ENCODE measurements at regions not wholly inside any gene's neighbourhood (a gene's known extent, or its start where the extent isn't known, plus 50 kb on each side); places are given as distances from the start of the nearest gene placed in this dataset.
"Not testable (repeated sequence)": the region's sequence is repeated elsewhere in the genome, so short reads cannot be mapped to it uniquely, and the experiment has no call there.

DNA sequence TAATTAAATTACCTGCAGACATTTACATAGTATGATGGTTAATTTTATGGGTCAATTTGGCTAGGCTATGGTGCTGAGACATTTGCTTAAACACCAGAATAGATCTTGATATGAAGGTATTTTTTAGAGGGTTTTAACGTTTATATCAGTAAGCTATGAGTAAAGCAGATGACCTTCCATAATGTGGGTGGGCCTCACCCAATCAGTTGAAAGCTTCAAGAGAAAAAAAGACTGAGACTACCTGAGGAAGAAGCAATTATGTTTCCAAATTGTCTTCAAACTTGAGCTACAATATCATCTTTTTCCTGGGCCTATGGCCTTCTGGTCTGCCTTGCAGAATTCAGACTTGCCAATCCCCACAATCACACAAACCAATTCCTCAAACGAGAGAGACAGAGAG, 498.8 kb upstream of the API5 start:
- DNase-seq (ENCODE audit: low read depth, low spot score) = no peak
- TF ChIP-seq, protein P1, sequence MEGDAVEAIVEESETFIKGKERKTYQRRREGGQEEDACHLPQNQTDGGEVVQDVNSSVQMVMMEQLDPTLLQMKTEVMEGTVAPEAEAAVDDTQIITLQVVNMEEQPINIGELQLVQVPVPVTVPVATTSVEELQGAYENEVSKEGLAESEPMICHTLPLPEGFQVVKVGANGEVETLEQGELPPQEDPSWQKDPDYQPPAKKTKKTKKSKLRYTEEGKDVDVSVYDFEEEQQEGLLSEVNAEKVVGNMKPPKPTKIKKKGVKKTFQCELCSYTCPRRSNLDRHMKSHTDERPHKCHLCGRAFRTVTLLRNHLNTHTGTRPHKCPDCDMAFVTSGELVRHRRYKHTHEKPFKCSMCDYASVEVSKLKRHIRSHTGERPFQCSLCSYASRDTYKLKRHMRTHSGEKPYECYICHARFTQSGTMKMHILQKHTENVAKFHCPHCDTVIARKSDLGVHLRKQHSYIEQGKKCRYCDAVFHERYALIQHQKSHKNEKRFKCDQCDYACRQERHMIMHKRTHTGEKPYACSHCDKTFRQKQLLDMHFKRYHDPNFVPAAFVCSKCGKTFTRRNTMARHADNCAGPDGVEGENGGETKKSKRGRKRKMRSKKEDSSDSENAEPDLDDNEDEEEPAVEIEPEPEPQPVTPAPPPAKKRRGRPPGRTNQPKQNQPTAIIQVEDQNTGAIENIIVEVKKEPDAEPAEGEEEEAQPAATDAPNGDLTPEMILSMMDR (IDR thresholded peaks at IDR 0.05; ENCODE audit: insufficient read depth, low read length, missing control alignments) = no peak
- H3K4me3 ChIP-seq (ENCODE audit: low read depth, low read length) = no peak overlapping the region
- POLR2A ChIA-PET = no interaction called here
- CTCF ChIA-PET = no interaction called here

DNA sequence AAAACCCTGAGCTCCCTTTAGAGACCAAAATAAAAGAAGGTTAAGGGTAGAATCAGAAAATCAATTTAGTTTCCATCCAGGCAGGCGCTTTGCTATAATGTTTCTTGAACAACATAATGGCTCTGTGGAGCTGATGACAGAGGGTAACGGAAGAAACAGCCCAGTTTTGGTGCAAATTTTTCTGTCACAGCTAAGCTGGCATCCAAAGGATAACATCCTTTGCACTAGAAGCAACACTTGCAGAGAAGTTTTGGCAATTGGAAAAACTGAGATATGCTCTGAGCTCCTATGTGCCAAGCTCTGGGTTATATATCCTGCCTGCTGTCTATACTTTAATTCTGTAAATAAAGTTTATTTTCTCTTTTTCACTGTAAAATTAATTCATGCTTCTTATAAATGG, 495.3 kb upstream of the API5 start:
- POLR2A ChIA-PET = no interaction called here
- TF ChIP-seq, protein P1 (IDR thresholded peaks at IDR 0.05; ENCODE audit: insufficient read depth, low read length, missing control alignments) = no peak
- no peak overlapping the region for H3K4me3 ChIP-seq (ENCODE audit: low read depth, low read length)

DNA sequence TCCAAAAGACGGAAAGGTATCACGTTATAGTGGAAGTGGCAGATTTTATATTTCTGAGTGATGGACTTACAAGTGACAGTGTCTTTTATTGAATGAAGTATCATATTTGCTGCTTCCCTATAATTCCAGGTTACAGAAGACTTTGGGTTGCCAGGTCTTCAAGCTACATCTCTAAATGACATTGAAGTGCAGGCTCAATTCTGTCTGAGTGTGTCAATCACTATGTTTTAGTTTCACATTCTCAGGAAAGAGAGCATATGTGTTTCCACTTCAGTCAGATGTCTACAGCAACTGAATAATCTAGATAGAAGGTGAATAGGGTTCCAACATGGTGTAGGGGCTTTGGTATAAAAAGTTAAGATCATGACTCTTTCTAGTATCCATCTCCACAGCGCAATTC, 492.7 kb upstream of the API5 start:
- ChIA-PET POLR2A (no interaction called here), CTCF (no interaction called here)
- no peak for DNase-seq (ENCODE audit: low read depth, low spot score)
- no peak overlapping the region for H3K4me3 ChIP-seq (ENCODE audit: low read depth, low read length)
- TF ChIP-seq, protein P1 (IDR thresholded peaks at IDR 0.05; ENCODE audit: insufficient read depth, low read length, missing control alignments) = no peak

More for the DNA sequence above, 495.3 kb upstream of the API5 start:
- CTCF ChIA-PET = no interaction called here
- no peak for DNase-seq (ENCODE audit: low read depth, low spot score)

DNA sequence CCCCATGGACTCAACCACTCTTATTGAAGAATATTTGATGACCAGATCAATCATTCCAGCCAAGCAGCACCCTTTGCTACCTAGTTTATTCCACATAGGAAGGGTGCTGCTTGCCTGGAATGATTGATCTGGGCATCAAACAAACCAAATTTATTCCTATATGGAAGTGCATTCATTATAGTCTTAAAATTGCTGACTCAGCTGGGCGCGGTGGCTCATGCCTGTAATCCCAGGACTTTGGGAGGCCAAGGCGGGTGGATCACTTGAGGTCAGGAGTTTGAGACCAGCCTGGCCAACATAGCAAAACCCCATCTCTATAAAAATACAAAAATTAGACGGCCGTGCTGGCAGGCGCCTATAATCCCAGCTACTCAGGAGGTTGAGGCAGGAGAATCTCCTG, 489.6 kb upstream of the API5 start:
- H3K4me3 ChIP-seq (ENCODE audit: low read depth, low read length); POLR2A ChIA-PET; CTCF ChIA-PET: not testable (repeated sequence)

DNA sequence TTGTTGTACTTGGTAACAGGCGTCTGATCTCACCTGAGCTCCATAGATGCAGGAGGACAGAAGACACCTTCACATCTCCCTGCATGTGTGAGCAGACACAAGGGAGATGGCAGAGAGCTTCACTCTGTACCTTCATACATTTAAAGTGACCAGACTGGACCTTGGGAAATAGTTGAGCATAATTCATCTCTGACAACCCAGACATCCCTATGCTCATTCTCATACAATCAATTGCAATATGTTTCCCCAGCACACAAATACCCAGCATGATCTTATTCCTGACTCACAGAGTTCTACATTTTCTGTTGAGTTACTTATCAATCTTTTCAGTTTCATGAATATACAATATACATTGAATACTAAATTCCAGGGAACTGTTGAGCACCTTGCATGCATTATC, 488.2 kb upstream of the API5 start:
- no peak overlapping the region for H3K4me3 ChIP-seq (ENCODE audit: low read depth, low read length)
- ChIA-PET POLR2A (no interaction called here), CTCF (no interaction called here)
- no peak for DNase-seq (ENCODE audit: low read depth, low spot score)
- TF ChIP-seq, protein P1 (IDR thresholded peaks at IDR 0.05; ENCODE audit: insufficient read depth, low read length, missing control alignments) = no peak

More for the DNA sequence above, 489.6 kb upstream of the API5 start:
- DNase-seq (ENCODE audit: low read depth, low spot score) = not testable (repeated sequence)

DNA sequence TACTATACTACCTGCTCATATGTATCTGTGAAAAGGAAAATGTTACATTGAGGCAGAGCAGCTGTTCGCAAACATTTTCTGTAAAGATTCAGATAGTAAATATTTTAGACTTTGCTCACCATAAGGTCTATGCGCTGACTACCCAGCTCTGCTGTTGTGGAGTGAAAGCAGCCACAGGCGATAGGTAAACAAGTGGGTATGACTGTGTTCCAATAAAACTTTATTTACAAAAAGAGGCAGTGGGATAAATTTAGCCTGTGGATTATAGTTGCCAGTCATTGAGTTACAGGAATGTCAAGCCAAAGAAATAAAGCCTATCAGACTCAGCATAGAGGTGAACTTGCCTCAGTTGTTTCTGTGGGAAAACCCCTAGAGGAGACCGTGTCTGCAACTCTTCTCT, 487.7 kb upstream of the API5 start:
- no peak overlapping the region for H3K4me3 ChIP-seq (ENCODE audit: low read depth, low read length)
- POLR2A ChIA-PET = no interaction called here
- DNase-seq (ENCODE audit: low read depth, low spot score) = no peak
- CTCF ChIA-PET = no interaction called here
- TF ChIP-seq, protein P1 (IDR thresholded peaks at IDR 0.05; ENCODE audit: insufficient read depth, low read length, missing control alignments) = no peak

DNA sequence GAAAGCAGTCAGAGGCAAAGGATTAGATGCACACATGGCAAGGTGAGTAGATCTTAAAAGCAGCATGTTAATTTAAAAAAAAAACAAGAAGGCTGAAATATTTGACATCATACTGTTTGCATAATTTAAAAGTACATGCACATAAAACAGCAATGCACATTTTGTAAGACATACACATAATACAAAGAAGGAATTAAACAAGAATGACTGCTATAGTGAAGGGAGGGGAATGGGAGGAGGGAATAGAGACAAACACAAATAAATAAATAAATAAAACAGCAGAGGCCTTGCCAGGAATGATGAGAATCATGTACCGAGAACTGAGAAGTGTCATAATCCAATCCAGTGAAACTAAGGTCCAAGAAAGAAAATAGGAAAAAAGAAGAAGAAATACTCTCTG, 486.2 kb upstream of the API5 start:
- H3K4me3 ChIP-seq (ENCODE audit: low read depth, low read length) = no peak overlapping the region
- no peak for DNase-seq (ENCODE audit: low read depth, low spot score)
- ChIA-PET CTCF (no interaction called here), POLR2A (no interaction called here)
- TF ChIP-seq, protein P1 (IDR thresholded peaks at IDR 0.05; ENCODE audit: insufficient read depth, low read length, missing control alignments) = no peak

All from AG04449 (cell line).